ENCODE measurements at regions not wholly inside any gene's neighbourhood (a gene's known extent, or its start where the extent isn't known, plus 50 kb on each side); places are given as distances from the start of the nearest gene placed in this dataset.

DNA sequence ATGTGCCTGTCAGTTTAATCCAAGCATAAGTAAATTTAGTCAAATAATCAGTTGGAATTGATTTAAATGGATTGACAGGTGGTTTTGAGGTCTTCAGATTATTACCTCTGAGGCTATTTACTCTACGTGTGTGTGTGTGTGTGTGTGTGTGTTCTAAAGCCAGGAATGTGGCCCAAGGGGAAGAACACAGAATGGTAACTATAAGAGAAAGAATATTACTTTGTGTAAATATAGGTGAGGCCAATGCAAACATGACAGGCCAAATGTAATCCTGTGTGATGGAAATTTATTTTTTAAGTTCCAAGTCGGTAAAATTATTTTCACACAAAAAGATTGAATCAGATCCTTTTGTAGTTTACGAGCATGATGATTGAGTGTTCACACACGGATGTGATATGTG lies 390.0 kb downstream of the PLK2 start:
- CTCF ChIA-PET, result no interaction called here

DNA sequence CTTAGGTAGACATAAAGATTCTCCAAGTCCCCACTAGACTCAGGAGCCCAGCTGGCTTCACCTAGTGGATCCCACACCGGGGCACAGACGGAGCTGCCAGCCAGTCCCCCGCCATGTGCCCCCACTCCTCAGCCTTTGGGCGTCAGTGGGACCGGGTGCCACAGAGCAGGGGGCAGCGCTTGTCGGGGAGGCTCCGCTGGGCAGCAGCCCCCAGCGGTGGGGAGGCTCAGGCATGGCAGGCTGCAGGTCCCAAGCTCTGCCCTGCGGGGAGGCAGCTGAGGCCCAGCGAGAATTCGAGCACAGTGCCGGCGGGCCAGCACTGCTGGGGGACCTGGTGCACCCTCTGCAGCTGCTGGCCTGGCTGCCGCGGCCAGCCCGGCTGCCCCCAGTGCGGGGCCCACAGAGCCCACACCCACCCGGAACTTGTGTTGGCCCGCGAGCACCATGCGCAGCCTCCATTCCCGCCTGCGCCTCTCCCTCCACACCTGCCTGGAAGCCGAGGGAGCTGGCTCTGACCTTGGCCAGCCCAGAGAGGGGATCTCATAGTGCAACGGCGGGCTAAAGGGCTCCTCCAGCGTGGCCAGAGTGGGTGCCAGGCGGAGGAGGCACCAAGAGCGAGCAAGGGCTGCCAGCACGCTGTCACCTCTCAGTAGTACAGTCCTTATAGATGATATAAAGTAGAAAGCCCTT lies 390.7 kb downstream of the PLK2 start:
- POLR2A ChIA-PET (ENCODE audit: low non-redundant PET), result no interaction called here
- Histone ChIP-seq H3K27me3 (replicated peaks; ENCODE audit: insufficient read depth, low read depth, low read length, poor library complexity) (no peaks in the 10 kb centered on the region), H3K4me3 (ENCODE audit: low read depth, low read length, poor library complexity, severe bottlenecking) (no peak overlapping the region), H3K36me3 (ENCODE audit: insufficient read depth, low read length, poor library complexity, severe bottlenecking) (no peaks in the 10 kb centered on the region), H3K9me3 (ENCODE audit: low read depth, low read length, poor library complexity, severe bottlenecking) (no peaks in the 10 kb centered on the region), H3K4me1 (ENCODE audit: insufficient read depth, low read length, poor library complexity, severe bottlenecking) (no peaks in the 10 kb centered on the region), H3K27ac (ENCODE audit: low read depth, low read length, poor library complexity, severe bottlenecking) (no peak overlapping the region)
- no peak for TF ChIP-seq EZH2 (IDR thresholded peaks at IDR 0.05; ENCODE audit: borderline replicate concordance, low read depth, low read length, poor library complexity, severe bottlenecking)
- TF ChIP-seq, protein P1, sequence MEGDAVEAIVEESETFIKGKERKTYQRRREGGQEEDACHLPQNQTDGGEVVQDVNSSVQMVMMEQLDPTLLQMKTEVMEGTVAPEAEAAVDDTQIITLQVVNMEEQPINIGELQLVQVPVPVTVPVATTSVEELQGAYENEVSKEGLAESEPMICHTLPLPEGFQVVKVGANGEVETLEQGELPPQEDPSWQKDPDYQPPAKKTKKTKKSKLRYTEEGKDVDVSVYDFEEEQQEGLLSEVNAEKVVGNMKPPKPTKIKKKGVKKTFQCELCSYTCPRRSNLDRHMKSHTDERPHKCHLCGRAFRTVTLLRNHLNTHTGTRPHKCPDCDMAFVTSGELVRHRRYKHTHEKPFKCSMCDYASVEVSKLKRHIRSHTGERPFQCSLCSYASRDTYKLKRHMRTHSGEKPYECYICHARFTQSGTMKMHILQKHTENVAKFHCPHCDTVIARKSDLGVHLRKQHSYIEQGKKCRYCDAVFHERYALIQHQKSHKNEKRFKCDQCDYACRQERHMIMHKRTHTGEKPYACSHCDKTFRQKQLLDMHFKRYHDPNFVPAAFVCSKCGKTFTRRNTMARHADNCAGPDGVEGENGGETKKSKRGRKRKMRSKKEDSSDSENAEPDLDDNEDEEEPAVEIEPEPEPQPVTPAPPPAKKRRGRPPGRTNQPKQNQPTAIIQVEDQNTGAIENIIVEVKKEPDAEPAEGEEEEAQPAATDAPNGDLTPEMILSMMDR (conservative IDR thresholded peaks at IDR 0.05; ENCODE audit: low read depth, low read length), result no peak
- no peak for DNase-seq (ENCODE audit: low spot score)
- intact Hi-C loops (cut with micrococcal nuclease; ENCODE audit: unreplicated experiment), result no loop called here
- BruUV-seq (replicated peaks), result no TSS peak
- CTCF ChIA-PET, result no interaction called here

More for the DNA sequence above, 390.0 kb downstream of the PLK2 start:
- intact Hi-C loops (cut with micrococcal nuclease; ENCODE audit: unreplicated experiment), result no loop called here
- Histone ChIP-seq H3K4me1 (ENCODE audit: insufficient read depth, low read length, poor library complexity, severe bottlenecking) (no peaks in the 10 kb centered on the region), H3K9me3 (ENCODE audit: low read depth, low read length, poor library complexity, severe bottlenecking) (no peaks in the 10 kb centered on the region), H3K36me3 (ENCODE audit: insufficient read depth, low read length, poor library complexity, severe bottlenecking) (no peaks in the 10 kb centered on the region), H3K27ac (ENCODE audit: low read depth, low read length, poor library complexity, severe bottlenecking) (no peak overlapping the region), H3K4me3 (ENCODE audit: low read depth, low read length, poor library complexity, severe bottlenecking) (no peak overlapping the region), H3K27me3 (replicated peaks; ENCODE audit: insufficient read depth, low read depth, low read length, poor library complexity) (no peaks in the 10 kb centered on the region)
- DNase-seq (ENCODE audit: low spot score), result no peak
- no TSS peak for BruUV-seq (replicated peaks)
- POLR2A ChIA-PET (ENCODE audit: low non-redundant PET), result no interaction called here
- no peak for TF ChIP-seq EZH2 (IDR thresholded peaks at IDR 0.05; ENCODE audit: borderline replicate concordance, low read depth, low read length, poor library complexity, severe bottlenecking)
- TF ChIP-seq, protein P1 (conservative IDR thresholded peaks at IDR 0.05; ENCODE audit: low read depth, low read length), result no peak

GRCh38 chr5:58066557-58066956 lies 393.3 kb downstream of the PLK2 start:
- H3K36me3 ChIP-seq (ENCODE audit: insufficient read depth, low read length, poor library complexity, severe bottlenecking), result no peaks in the 10 kb centered on the region
- no peaks in the 10 kb centered on the region for H3K4me1 ChIP-seq (ENCODE audit: insufficient read depth, low read length, poor library complexity, severe bottlenecking)
- TF ChIP-seq EZH2 (IDR thresholded peaks at IDR 0.05; ENCODE audit: borderline replicate concordance, low read depth, low read length, poor library complexity, severe bottlenecking), result no peak
- TF ChIP-seq, protein P1 (conservative IDR thresholded peaks at IDR 0.05; ENCODE audit: low read depth, low read length), result no peak
- intact Hi-C loops (cut with micrococcal nuclease; ENCODE audit: unreplicated experiment), result no loop called here
- POLR2A ChIA-PET (ENCODE audit: low non-redundant PET), result no interaction called here
- DNase-seq (ENCODE audit: low spot score), result no peak
- no peak overlapping the region for H3K4me3 ChIP-seq (ENCODE audit: low read depth, low read length, poor library complexity, severe bottlenecking)
- BruUV-seq (replicated peaks), result no TSS peak
- H3K27ac ChIP-seq (ENCODE audit: low read depth, low read length, poor library complexity, severe bottlenecking), result no peak overlapping the region
- no peaks in the 10 kb centered on the region for H3K9me3 ChIP-seq (ENCODE audit: low read depth, low read length, poor library complexity, severe bottlenecking)
- CTCF ChIA-PET, result no interaction called here
- no peaks in the 10 kb centered on the region for H3K27me3 ChIP-seq (replicated peaks; ENCODE audit: insufficient read depth, low read depth, low read length, poor library complexity)
